ENCODE measurements at regions not wholly inside any gene's neighbourhood (a gene's known extent, or its start where the extent isn't known, plus 50 kb on each side); places are given as distances from the start of the nearest gene placed in this dataset.

- Histone ChIP-seq H3K27me3 (no peaks in the 10 kb centered on the region), H3K4me3 (no peak overlapping the region), H3K4me1 (no peaks in the 10 kb centered on the region), H3K9me3 (no peaks in the 10 kb centered on the region), H3K27ac (no peak overlapping the region), H3K36me3 (no peaks in the 10 kb centered on the region), H3K9ac (ENCODE audit: low read depth in 2 of 2, low read length in 2 of 2) (no peak overlapping the region)
- TF ChIP-seq, protein P1, sequence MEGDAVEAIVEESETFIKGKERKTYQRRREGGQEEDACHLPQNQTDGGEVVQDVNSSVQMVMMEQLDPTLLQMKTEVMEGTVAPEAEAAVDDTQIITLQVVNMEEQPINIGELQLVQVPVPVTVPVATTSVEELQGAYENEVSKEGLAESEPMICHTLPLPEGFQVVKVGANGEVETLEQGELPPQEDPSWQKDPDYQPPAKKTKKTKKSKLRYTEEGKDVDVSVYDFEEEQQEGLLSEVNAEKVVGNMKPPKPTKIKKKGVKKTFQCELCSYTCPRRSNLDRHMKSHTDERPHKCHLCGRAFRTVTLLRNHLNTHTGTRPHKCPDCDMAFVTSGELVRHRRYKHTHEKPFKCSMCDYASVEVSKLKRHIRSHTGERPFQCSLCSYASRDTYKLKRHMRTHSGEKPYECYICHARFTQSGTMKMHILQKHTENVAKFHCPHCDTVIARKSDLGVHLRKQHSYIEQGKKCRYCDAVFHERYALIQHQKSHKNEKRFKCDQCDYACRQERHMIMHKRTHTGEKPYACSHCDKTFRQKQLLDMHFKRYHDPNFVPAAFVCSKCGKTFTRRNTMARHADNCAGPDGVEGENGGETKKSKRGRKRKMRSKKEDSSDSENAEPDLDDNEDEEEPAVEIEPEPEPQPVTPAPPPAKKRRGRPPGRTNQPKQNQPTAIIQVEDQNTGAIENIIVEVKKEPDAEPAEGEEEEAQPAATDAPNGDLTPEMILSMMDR (IDR thresholded peaks at IDR 0.05) = no peak
- intact Hi-C loops (cut with DNase I) = loop anchor here (10.0 kb wide), 1 partner anchor 485 kb away; no protein-coding TSS in a partner anchor
- no peak for DNase-seq
These were observed 471.7 kb upstream of the KLHL1 start for GRCh38 chr13:70579941-70580340.

DNA sequence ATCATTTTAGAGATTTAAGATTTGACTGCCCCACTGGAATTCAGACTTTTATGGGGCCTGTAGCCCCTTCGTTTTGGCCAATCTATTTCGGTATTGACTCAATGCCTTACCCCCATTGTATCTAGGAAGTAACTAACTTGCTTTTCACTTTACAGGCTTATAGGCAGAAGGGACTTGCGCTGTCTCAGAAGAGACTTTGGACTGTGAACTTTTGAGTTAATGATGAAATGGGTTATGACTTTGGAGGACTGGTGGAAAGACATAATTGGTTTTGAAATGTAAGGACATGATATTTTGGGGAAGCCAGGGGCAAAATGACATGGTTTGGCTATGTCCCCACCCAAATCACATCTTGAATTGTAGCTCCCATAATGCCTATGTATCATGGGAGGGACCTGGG is 463.0 kb upstream of the KLHL1 start:
- no peak for DNase-seq
- no peaks in the 10 kb centered on the region for H3K36me3 ChIP-seq
- no peaks in the 10 kb centered on the region for H3K27me3 ChIP-seq
- no peak overlapping the region for H3K27ac ChIP-seq
- H3K4me1 ChIP-seq = no peaks in the 10 kb centered on the region
- H3K9ac ChIP-seq (ENCODE audit: low read depth in 2 of 2, low read length in 2 of 2) = no peak overlapping the region
- H3K9me3 ChIP-seq = no peaks in the 10 kb centered on the region
- H3K4me3 ChIP-seq = no peak overlapping the region
- intact Hi-C loops (cut with DNase I) = loop anchor here (5.0 to 10.0 kb wide), 2 partner anchors 229 to 476 kb away; no protein-coding TSS in a partner anchor
- TF ChIP-seq, protein P1 (IDR thresholded peaks at IDR 0.05) = no peak

GRCh38 chr13:70568571-70568970 is 460.3 kb upstream of the KLHL1 start:
- DNase-seq = peak; percentile 21
- no peaks in the 10 kb centered on the region for H3K27me3 ChIP-seq
- no peaks in the 10 kb centered on the region for H3K9me3 ChIP-seq
- intact Hi-C loops (cut with DNase I) = no loop called here
- no peaks in the 10 kb centered on the region for H3K36me3 ChIP-seq
- no peaks in the 10 kb centered on the region for H3K4me1 ChIP-seq
- no peak overlapping the region for H3K27ac ChIP-seq
- H3K4me3 ChIP-seq = no peak overlapping the region
- TF ChIP-seq, protein P1 (IDR thresholded peaks at IDR 0.05) = peak; percentile 63
- no peak overlapping the region for H3K9ac ChIP-seq (ENCODE audit: low read depth in 2 of 2, low read length in 2 of 2)

DNA sequence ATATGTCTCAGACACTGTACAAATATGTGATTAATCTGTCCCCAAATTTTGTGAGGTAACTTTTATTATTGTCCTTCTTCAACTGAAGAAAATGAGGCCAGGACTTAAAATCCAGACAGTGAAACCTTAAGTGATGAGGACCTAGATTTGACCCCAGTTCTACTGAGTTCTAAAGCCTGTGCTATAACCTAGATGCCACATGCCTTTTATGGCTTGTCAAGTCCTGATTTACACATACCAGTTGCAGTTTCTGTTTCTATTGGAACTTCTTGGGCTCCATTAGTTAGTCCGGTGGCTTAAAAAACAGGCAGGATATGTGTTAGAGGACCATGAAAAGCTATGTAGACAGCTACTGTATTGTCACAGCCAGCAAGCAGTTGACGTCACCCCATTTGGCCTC is 436.5 kb upstream of the KLHL1 start:
- no peaks in the 10 kb centered on the region for H3K4me1 ChIP-seq
- no peak overlapping the region for H3K4me3 ChIP-seq
- H3K27ac ChIP-seq = no peak overlapping the region
- H3K36me3 ChIP-seq = no peaks in the 10 kb centered on the region
- H3K9me3 ChIP-seq = no peaks in the 10 kb centered on the region
- no peak overlapping the region for H3K9ac ChIP-seq (ENCODE audit: low read depth in 2 of 2, low read length in 2 of 2)
- intact Hi-C loops (cut with DNase I) = no loop called here
- no peak for DNase-seq
- TF ChIP-seq, protein P1 (IDR thresholded peaks at IDR 0.05) = no peak
- H3K27me3 ChIP-seq = no peaks in the 10 kb centered on the region

DNA sequence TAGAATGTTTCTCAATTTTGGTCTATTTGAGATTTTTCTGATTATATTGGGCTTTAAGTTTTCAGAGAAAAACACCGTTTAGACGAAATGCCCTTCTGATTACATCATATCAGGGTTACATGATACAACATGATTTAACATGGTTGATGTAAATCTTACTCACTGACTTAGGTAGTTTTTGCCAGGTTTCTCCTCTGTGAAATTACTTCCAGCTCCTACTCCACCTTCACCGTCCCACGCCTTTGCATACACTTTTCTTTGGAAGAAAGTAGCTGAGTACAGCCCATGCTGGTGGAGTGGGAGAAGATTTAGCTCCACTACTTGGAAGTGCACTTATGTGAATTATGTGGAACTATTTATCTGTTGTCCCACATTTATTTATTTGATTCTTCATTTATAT is 433.2 kb upstream of the KLHL1 start:
- intact Hi-C loops (cut with DNase I) = no loop called here
- no peaks in the 10 kb centered on the region for H3K27me3 ChIP-seq
- no peak overlapping the region for H3K27ac ChIP-seq
- TF ChIP-seq, protein P1 (IDR thresholded peaks at IDR 0.05) = no peak
- H3K4me3 ChIP-seq = no peak overlapping the region
- DNase-seq = no peak
- H3K4me1 ChIP-seq = no peaks in the 10 kb centered on the region
- no peaks in the 10 kb centered on the region for H3K9me3 ChIP-seq
- no peak overlapping the region for H3K9ac ChIP-seq (ENCODE audit: low read depth in 2 of 2, low read length in 2 of 2)
- no peaks in the 10 kb centered on the region for H3K36me3 ChIP-seq

DNA sequence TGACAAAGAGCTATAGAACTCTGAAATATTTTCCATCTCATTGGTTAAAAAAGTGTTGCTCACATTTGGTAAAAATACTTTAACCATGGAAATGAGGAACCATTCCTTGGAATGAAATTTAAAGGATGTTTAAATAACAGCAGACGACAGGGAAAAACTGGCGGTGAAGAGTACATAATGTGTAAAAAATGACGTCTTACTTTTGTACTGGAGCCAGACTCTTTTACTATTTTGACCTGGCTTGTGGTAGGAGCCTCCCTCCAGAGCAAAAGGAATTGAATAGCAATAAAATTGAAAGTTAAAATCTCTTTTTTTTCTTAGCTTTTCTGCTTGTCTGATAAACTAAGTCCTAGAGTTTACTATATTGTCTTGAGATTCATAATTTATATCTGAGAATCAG is 426.2 kb upstream of the KLHL1 start:
- Histone ChIP-seq H3K4me3 (no peak overlapping the region), H3K4me1 (no peaks in the 10 kb centered on the region), H3K9ac (ENCODE audit: low read depth in 2 of 2, low read length in 2 of 2) (no peak overlapping the region), H3K27me3 (no peaks in the 10 kb centered on the region), H3K9me3 (no peaks in the 10 kb centered on the region), H3K27ac (no peak overlapping the region), H3K36me3 (no peaks in the 10 kb centered on the region)
- TF ChIP-seq, protein P1 (IDR thresholded peaks at IDR 0.05) = no peak
- DNase-seq = no peak
- intact Hi-C loops (cut with DNase I) = no loop called here

Data from colonic mucosa (tissue), 4 donors.